ENCODE measurements at regions not wholly inside any gene's neighbourhood (a gene's known extent, or its start where the extent isn't known, plus 50 kb on each side); places are given as distances from the start of the nearest gene placed in this dataset.

- H4K20me1 ChIP-seq (ENCODE audit: insufficient read depth), result no peaks in the 10 kb centered on the region
- H2AFZ ChIP-seq, result no peak overlapping the region
- no peaks in the 10 kb centered on the region for H3F3A ChIP-seq (ENCODE audit: insufficient read depth)
- H3K36me3 ChIP-seq (ENCODE audit: low read depth), result no peaks in the 10 kb centered on the region
- in situ Hi-C loops (cut with MboI), result no loop called here
- no peak overlapping the region for H3K4me3 ChIP-seq
- no peaks in the 10 kb centered on the region for H3K9me3 ChIP-seq (ENCODE audit: low read depth)
- no peaks in the 10 kb centered on the region; the same call in 1 of the 2 replicates for H3K27me3 ChIP-seq (replicated peaks; ENCODE audit: insufficient read depth)
- H3K9me2 ChIP-seq (ENCODE audit: insufficient read depth), result no peaks in the 10 kb centered on the region
- TF ChIP-seq EZH2 (IDR thresholded peaks at IDR 0.05; ENCODE audit: insufficient read depth, poor library complexity, severe bottlenecking) (no peak), EZH2phosphoT487 (IDR thresholded peaks at IDR 0.05; ENCODE audit: insufficient read depth, low read depth) (no peak)
- no peak for DNase-seq
- H3K9ac ChIP-seq, result no peak overlapping the region
- WGBS, 2 experiments (ENCODE audit: low coverage in 1 of 2, low lambda C conversion rate in 2 of 2, missing lambda C conversion rate in 2 of 2), result 76 to 87% methylated on average over 4 of the region's 4 CpGs
- peaks cover 6% of the 10 kb centered on the region; the same call in 1 of the 2 replicates for H3K4me1 ChIP-seq (ENCODE audit: insufficient read depth)
- H3K4me2 ChIP-seq (ENCODE audit: unreplicated experiment), result no peak overlapping the region
- no peak overlapping the region for H3K27ac ChIP-seq
- no peaks in the 10 kb centered on the region for H3K79me2 ChIP-seq (ENCODE audit: insufficient read depth)
Measured at GRCh38 chr1:217032715-217033367, 309.6 kb upstream of the ESRRG start.

GRCh38 chr1:217029281-217030157, 306.3 kb upstream of the ESRRG start:
- Histone ChIP-seq H4K20me1 (ENCODE audit: insufficient read depth) (no peaks in the 10 kb centered on the region), H3K9me3 (ENCODE audit: low read depth) (no peaks in the 10 kb centered on the region), H3K9me2 (ENCODE audit: insufficient read depth) (no peaks in the 10 kb centered on the region), H3K4me2 (ENCODE audit: unreplicated experiment) (no peak overlapping the region), H3K4me1 (ENCODE audit: insufficient read depth) (peaks cover 6% of the 10 kb centered on the region; the same call in 1 of the 2 replicates), H3K79me2 (ENCODE audit: insufficient read depth) (no peaks in the 10 kb centered on the region), H3K36me3 (ENCODE audit: low read depth) (no peaks in the 10 kb centered on the region), H3F3A (ENCODE audit: insufficient read depth) (no peaks in the 10 kb centered on the region), H3K9ac (no peak overlapping the region), H3K27me3 (replicated peaks; ENCODE audit: insufficient read depth) (no peaks in the 10 kb centered on the region; the same call in 1 of the 2 replicates), H3K27ac (peak overlapping the region; percentile 12; the same call in 1 of the 2 replicates), H2AFZ (no peak overlapping the region), H3K4me3 (no peak overlapping the region)
- no peak for TF ChIP-seq EZH2phosphoT487 (IDR thresholded peaks at IDR 0.05; ENCODE audit: insufficient read depth, low read depth)
- TF ChIP-seq EZH2 (IDR thresholded peaks at IDR 0.05; ENCODE audit: insufficient read depth, poor library complexity, severe bottlenecking), result no peak
- 29 to 31% methylated on average over 13 of the region's 13 CpGs for WGBS, 2 experiments (ENCODE audit: low coverage in 1 of 2, low lambda C conversion rate in 2 of 2, missing lambda C conversion rate in 2 of 2)
- in situ Hi-C loops (cut with MboI), result no loop called here
- DNase-seq, result peak; percentile 75

- no peak overlapping the region for H3K4me3 ChIP-seq
- H3K9me3 ChIP-seq (ENCODE audit: low read depth), result no peaks in the 10 kb centered on the region
- TF ChIP-seq EZH2phosphoT487 (IDR thresholded peaks at IDR 0.05; ENCODE audit: insufficient read depth, low read depth) (no peak), EZH2 (IDR thresholded peaks at IDR 0.05; ENCODE audit: insufficient read depth, poor library complexity, severe bottlenecking) (no peak)
- H3K4me1 ChIP-seq (ENCODE audit: insufficient read depth), result peaks cover 6% of the 10 kb centered on the region; the same call in 1 of the 2 replicates
- H3K27me3 ChIP-seq (replicated peaks; ENCODE audit: insufficient read depth), result no peaks in the 10 kb centered on the region
- no peak for DNase-seq
- in situ Hi-C loops (cut with MboI), result no loop called here
- H3K79me2 ChIP-seq (ENCODE audit: insufficient read depth), result no peaks in the 10 kb centered on the region
- H3K4me2 ChIP-seq (ENCODE audit: unreplicated experiment), result no peak overlapping the region
- 65 to 71% methylated on average over 4 of the region's 4 CpGs for WGBS, 2 experiments (ENCODE audit: low coverage in 1 of 2, low lambda C conversion rate in 2 of 2, missing lambda C conversion rate in 2 of 2)
- H3F3A ChIP-seq (ENCODE audit: insufficient read depth), result no peaks in the 10 kb centered on the region
- H2AFZ ChIP-seq, result no peak overlapping the region
- H3K36me3 ChIP-seq (ENCODE audit: low read depth), result no peaks in the 10 kb centered on the region
- no peak overlapping the region for H3K9ac ChIP-seq
- H3K27ac ChIP-seq, result no peak overlapping the region
- no peaks in the 10 kb centered on the region for H3K9me2 ChIP-seq (ENCODE audit: insufficient read depth)
- H4K20me1 ChIP-seq (ENCODE audit: insufficient read depth), result no peaks in the 10 kb centered on the region
Measured at GRCh38 chr1:217027403-217028080, 304.3 kb upstream of the ESRRG start.

DNA sequence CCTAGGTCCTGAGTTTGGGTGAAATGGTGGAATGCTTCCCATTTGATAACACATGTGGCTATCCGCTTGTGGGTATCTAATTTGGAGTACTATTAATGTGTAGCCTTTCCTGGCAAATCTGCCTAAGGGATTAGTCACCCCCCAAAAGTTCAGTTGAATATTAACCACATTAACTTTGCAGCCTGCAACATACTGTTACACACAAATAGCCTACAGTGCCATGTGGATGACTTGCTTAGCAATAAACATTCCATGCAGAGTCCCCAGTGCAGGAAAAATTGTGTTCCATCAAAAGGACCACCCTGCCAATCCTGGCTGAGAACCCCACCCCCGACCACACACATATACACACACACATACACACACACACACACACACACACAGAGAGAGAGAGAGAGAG, 303.3 kb upstream of the ESRRG start:
- Histone ChIP-seq H3K4me2 (ENCODE audit: unreplicated experiment) (no peak overlapping the region), H3F3A (ENCODE audit: insufficient read depth) (no peaks in the 10 kb centered on the region), H3K36me3 (ENCODE audit: low read depth) (no peaks in the 10 kb centered on the region), H2AFZ (no peak overlapping the region), H3K9me2 (ENCODE audit: insufficient read depth) (no peaks in the 10 kb centered on the region), H3K27ac (no peak overlapping the region), H3K79me2 (ENCODE audit: insufficient read depth) (no peaks in the 10 kb centered on the region), H3K4me1 (ENCODE audit: insufficient read depth) (peaks cover 6% of the 10 kb centered on the region; the same call in 1 of the 2 replicates), H3K4me3 (no peak overlapping the region), H3K9me3 (ENCODE audit: low read depth) (no peaks in the 10 kb centered on the region), H4K20me1 (ENCODE audit: insufficient read depth) (no peaks in the 10 kb centered on the region), H3K27me3 (replicated peaks; ENCODE audit: insufficient read depth) (no peaks in the 10 kb centered on the region), H3K9ac (no peak overlapping the region)
- peak; percentile 2 for DNase-seq
- no peak for TF ChIP-seq EZH2 (IDR thresholded peaks at IDR 0.05; ENCODE audit: insufficient read depth, poor library complexity, severe bottlenecking)
- TF ChIP-seq EZH2phosphoT487 (IDR thresholded peaks at IDR 0.05; ENCODE audit: insufficient read depth, low read depth), result no peak
- 58 to 64% methylated on average over 2 of the region's 2 CpGs for WGBS, 2 experiments (ENCODE audit: low coverage in 1 of 2, low lambda C conversion rate in 2 of 2, missing lambda C conversion rate in 2 of 2)
- in situ Hi-C loops (cut with MboI), result no loop called here

Data from GM23248 (cell line).